GM10266 (cell line): ENCODE measurements at regions not wholly inside any gene's neighbourhood (a gene's known extent, or its start where the extent isn't known, plus 50 kb on each side); places are given as distances from the start of the nearest gene placed in this dataset.

Source experiments
- DNase-seq: peaks from one replicate; pipeline ENCODE4 v3.0.0; 2012; ENCODE audit errors: extremely low spot score
- TF ChIP-seq, protein P1 (sequence below): IDR thresholded peaks from 2 replicates; pipeline ENCODE4 v1.5.1; 2012; ENCODE audit warnings: mild to moderate bottlenecking, low read depth; ENCODE audit not compliant: control insufficient read depth, insufficient read depth; ENCODE audit errors: missing control alignments

GRCh38 chr20:18978311-18978710, 164.7 kb downstream of the SCP2D1 start:
- TF ChIP-seq, protein P1, sequence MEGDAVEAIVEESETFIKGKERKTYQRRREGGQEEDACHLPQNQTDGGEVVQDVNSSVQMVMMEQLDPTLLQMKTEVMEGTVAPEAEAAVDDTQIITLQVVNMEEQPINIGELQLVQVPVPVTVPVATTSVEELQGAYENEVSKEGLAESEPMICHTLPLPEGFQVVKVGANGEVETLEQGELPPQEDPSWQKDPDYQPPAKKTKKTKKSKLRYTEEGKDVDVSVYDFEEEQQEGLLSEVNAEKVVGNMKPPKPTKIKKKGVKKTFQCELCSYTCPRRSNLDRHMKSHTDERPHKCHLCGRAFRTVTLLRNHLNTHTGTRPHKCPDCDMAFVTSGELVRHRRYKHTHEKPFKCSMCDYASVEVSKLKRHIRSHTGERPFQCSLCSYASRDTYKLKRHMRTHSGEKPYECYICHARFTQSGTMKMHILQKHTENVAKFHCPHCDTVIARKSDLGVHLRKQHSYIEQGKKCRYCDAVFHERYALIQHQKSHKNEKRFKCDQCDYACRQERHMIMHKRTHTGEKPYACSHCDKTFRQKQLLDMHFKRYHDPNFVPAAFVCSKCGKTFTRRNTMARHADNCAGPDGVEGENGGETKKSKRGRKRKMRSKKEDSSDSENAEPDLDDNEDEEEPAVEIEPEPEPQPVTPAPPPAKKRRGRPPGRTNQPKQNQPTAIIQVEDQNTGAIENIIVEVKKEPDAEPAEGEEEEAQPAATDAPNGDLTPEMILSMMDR: no peak
- DNase-seq: no peak

- no peak for DNase-seq
- TF ChIP-seq, protein P1: no peak
These were observed 165.5 kb downstream of the SCP2D1 start for GRCh38 chr20:18979132-18979531.

DNA sequence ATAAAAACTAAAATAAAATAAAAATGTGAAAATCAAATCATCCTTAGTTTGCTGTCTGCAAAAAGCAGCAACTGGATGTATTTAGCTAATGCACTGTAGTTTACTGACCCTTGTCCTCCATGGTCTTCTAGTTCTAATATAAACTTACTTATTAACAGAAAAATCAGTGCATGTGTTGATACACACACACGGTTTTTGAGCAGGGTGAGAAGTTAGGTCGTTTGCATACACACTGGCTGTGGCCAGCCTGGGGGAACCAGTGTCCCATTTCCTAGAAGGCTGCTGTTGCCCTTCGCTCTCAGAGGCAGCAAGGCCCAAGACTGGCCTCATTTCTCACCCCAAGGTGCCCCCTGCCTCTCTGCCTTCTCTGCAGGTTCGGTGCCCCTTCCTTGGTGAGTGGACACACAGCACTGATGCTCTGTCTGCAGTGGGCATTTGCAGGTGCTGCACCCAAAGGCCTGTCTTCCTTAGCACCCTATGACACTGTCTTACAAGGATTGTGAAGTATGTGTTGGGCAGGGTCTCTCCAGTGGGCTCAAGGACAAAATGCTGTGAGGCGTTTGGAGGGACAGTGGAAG, 168.5 kb downstream of the SCP2D1 start:
- TF ChIP-seq, protein P1: no peak

GRCh38 chr20:18983796-18984195, 170.2 kb downstream of the SCP2D1 start:
- TF ChIP-seq, protein P1: no peak
- no peak for DNase-seq

More for the DNA sequence above, 168.5 kb downstream of the SCP2D1 start:
- no peak for DNase-seq

DNA sequence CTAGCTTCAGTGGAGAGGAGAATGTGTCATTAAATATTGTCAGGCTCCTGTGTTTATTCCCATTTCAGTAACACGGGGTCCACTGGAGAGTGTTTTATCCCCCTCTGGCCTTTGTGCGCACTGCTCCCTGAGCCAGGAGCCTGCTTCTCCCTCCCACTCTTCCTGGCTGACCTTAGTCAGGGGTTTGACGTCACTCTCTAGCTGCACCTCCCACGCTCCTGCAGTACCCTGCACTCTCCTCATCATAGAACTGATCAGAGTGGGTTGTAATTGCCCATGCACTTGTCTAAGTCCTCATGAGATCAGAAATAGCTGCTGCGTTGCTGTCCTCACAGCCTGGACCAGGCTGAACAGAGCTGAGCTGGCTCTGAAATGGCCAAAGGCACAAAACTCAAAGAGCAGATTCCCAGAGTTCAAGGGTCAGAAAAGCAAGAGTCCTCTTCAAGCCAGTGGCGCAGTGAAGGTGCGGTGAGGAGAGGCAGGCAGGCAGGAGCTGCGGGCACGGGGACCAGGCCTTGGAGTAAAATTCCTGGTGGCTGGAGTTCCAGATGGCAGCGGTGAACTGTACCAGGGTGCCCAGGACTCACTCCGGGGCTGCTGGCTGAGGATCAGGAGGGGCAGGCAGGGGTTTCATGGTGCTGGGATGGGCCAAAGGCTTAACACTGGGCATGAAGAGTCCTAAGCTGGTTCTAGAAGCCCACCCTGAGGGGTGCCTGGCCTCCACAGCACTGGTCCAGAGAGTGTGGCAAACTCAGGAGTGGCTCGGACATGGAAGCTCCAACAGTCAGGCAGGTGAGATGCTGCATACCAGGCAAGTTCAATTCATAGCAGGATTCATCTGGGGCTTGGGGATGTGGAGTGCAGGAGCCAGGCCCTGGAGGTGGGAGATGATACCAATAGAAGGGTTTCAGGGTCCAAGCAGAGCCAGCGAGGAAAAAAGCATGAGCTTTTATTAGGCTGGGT, 170.9 kb downstream of the SCP2D1 start:
- DNase-seq: peak; percentile 29
- TF ChIP-seq, protein P1: no peak

GRCh38 chr20:18985551-18985950, 172.0 kb downstream of the SCP2D1 start:
- TF ChIP-seq, protein P1: no peak
- DNase-seq: no peak
